ENCODE measurements at regions not wholly inside any gene's neighbourhood (a gene's known extent, or its start where the extent isn't known, plus 50 kb on each side); places are given as distances from the start of the nearest gene placed in this dataset.

DNA sequence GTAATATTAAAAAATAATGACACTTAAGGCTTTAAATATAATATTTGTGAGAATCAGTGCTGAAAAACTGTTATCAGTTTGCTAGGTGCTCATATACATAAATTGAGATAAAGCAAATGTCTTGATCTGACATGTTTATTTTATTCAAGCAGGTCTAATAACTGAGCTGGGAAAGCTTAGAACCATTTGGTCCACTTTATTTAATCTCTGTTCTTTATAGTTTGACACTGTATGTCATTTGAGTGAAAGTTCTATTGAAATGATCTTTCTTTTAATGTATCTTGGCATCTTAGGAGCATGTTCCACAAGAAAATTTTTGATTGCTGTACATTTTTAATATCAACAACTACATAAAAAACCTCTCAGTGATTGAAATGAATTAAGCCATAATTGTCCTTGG is 772.0 kb upstream of the NRSN1 start:
- TF ChIP-seq, protein P1, sequence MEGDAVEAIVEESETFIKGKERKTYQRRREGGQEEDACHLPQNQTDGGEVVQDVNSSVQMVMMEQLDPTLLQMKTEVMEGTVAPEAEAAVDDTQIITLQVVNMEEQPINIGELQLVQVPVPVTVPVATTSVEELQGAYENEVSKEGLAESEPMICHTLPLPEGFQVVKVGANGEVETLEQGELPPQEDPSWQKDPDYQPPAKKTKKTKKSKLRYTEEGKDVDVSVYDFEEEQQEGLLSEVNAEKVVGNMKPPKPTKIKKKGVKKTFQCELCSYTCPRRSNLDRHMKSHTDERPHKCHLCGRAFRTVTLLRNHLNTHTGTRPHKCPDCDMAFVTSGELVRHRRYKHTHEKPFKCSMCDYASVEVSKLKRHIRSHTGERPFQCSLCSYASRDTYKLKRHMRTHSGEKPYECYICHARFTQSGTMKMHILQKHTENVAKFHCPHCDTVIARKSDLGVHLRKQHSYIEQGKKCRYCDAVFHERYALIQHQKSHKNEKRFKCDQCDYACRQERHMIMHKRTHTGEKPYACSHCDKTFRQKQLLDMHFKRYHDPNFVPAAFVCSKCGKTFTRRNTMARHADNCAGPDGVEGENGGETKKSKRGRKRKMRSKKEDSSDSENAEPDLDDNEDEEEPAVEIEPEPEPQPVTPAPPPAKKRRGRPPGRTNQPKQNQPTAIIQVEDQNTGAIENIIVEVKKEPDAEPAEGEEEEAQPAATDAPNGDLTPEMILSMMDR (IDR thresholded peaks at IDR 0.05) = no peak
- no peak for TF ChIP-seq POLR2A (IDR thresholded peaks at IDR 0.05)
